ENCODE measurements at regions not wholly inside any gene's neighbourhood (a gene's known extent, or its start where the extent isn't known, plus 50 kb on each side); places are given as distances from the start of the nearest gene placed in this dataset.

DNA sequence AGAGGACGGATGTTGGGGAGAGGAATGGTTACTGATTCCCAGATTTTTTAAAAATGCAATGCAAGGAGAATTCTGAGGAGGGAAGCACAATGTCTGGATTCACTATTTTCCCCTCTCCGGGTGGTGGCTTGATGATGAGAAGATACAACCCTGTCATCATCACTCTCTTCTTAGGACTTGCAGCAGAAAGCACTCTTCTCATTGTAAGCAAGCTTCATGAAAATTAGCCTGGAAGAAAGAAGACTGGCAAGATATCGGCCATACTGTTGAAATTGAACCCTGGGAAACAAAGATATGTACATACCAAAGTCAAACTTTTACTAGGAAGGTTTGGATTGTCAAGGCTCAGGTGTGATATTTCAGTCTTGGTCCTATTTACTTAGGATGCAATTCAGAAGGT is 195.7 kb downstream of the EDN1 start:
- TF ChIP-seq, protein P1, sequence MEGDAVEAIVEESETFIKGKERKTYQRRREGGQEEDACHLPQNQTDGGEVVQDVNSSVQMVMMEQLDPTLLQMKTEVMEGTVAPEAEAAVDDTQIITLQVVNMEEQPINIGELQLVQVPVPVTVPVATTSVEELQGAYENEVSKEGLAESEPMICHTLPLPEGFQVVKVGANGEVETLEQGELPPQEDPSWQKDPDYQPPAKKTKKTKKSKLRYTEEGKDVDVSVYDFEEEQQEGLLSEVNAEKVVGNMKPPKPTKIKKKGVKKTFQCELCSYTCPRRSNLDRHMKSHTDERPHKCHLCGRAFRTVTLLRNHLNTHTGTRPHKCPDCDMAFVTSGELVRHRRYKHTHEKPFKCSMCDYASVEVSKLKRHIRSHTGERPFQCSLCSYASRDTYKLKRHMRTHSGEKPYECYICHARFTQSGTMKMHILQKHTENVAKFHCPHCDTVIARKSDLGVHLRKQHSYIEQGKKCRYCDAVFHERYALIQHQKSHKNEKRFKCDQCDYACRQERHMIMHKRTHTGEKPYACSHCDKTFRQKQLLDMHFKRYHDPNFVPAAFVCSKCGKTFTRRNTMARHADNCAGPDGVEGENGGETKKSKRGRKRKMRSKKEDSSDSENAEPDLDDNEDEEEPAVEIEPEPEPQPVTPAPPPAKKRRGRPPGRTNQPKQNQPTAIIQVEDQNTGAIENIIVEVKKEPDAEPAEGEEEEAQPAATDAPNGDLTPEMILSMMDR (IDR thresholded peaks at IDR 0.05) = no peak
- TF ChIP-seq EZH2 (IDR thresholded peaks at IDR 0.05; ENCODE audit: borderline replicate concordance, insufficient read depth, low read depth, low read length, poor library complexity, severe bottlenecking) = no peak
